Subcutaneous abdominal adipose tissue (tissue), 5 donors: ENCODE measurements at regions not wholly inside any gene's neighbourhood (a gene's known extent, or its start where the extent isn't known, plus 50 kb on each side); places are given as distances from the start of the nearest gene placed in this dataset.

Source experiments
- H3K27ac ChIP-seq: one replicate; pipeline ENCODE4 v1.7.0; 2013; ENCODE audit warnings: low read depth, mild to moderate bottlenecking, inconsistent platforms, low read length, moderate library complexity
- H3K27me3 ChIP-seq, 5 donors: one replicate each; pipeline ENCODE4 v1.7.0; 2013; ENCODE audit warnings: low read length in 5 of 5, inconsistent platforms in 1 of 5; ENCODE audit not compliant: control insufficient read depth in 5 of 5, insufficient read depth in 4 of 5
- H3K36me3 ChIP-seq, 5 donors: one replicate each; pipeline ENCODE4 v1.7.0; 2013; ENCODE audit warnings: low read length in 5 of 5; ENCODE audit not compliant: control insufficient read depth in 5 of 5, insufficient read depth in 5 of 5
- H3K4me1 ChIP-seq, 5 donors: one replicate each; pipeline ENCODE4 v1.7.0; 2013; ENCODE audit warnings: low read length in 5 of 5, mild to moderate bottlenecking in 3 of 5, moderate library complexity in 1 of 5; ENCODE audit not compliant: control insufficient read depth in 5 of 5, insufficient read depth in 5 of 5
- H3K4me3 ChIP-seq, 5 donors: one replicate each; pipeline ENCODE4 v1.7.0; 2013; ENCODE audit warnings: low read length in 5 of 5, low read depth in 1 of 5
- H3K9ac ChIP-seq, 5 donors: one replicate each; pipeline ENCODE4 v1.7.0; 2013; ENCODE audit warnings: low read length in 5 of 5, mild to moderate bottlenecking in 4 of 5, moderate library complexity in 3 of 5
- H3K9me3 ChIP-seq, 5 donors: one replicate each; pipeline ENCODE4 v1.7.0; 2013; ENCODE audit warnings: low read length in 5 of 5; ENCODE audit not compliant: control insufficient read depth in 5 of 5
- donor health status: healthy.
- donor health status: healthy.
- donor health status: healthy.
- donor health status: healthy.
- donor health status: healthy.

DNA sequence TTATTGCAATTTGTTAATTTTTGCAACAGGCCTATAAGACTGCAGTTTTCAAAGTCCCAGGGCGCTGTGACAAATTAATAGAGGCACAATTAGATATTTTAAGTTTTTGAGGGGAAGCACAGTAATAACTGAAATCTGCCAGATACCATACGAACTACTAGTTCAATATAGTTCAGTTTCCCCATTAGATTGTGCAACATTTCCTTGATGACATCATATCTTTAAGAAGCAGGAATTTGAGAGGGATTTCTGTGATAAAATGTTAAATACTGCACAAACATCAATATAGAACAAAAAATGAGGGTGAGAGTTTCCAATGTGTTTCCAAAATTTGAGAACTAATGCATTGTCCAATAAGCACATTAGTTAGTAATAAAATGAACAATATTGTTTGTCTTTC lies 56.7 kb upstream of the GRIN3A start:
- no peaks in the 10 kb centered on the region for H3K27me3 ChIP-seq
- peaks cover 0 to 4% (median 0%) of the 10 kb centered on the region in 5 donors for H3K4me1 ChIP-seq
- H3K4me3 ChIP-seq, result no peak overlapping the region
- H3K36me3 ChIP-seq, result no peaks in the 10 kb centered on the region
- no peak overlapping the region for H3K9ac ChIP-seq
- no peaks in the 10 kb centered on the region for H3K9me3 ChIP-seq
- no peak overlapping the region for H3K27ac ChIP-seq

- Histone ChIP-seq H3K9ac (no peak overlapping the region), H3K9me3 (no peaks in the 10 kb centered on the region), H3K27me3 (no peaks in the 10 kb centered on the region), H3K4me3 (no peak overlapping the region), H3K36me3 (no peaks in the 10 kb centered on the region), H3K27ac (no peak overlapping the region), H3K4me1 (peaks cover 0 to 4% (median 0%) of the 10 kb centered on the region in 5 donors)
Observed at GRCh38 chr9:101792475-101792874, 54.0 kb upstream of the GRIN3A start.

DNA sequence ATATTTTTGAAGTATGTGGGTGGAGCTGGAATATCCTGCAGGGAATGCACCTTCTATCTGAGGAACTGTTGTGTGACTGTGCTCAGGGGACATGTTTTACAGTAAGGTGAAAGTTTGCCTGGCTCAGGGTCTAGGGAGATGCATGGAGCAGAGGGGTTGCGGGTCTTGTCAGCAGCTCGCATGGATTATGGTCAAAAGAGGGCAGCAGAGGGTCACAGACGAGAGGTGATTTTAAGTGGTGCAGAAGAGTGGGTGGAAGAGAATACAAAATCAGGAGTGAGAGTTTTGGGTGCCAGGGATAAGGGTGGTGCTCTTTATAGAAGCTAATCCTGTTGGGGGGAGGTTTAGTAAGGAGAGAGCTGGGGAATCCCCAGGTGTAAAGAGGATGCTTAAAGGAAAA lies 53.5 kb upstream of the GRIN3A start:
- H3K27ac ChIP-seq, result no peak overlapping the region
- peaks cover 0 to 4% (median 0%) of the 10 kb centered on the region in 5 donors for H3K4me1 ChIP-seq
- H3K9ac ChIP-seq, result no peak overlapping the region
- no peaks in the 10 kb centered on the region for H3K9me3 ChIP-seq
- no peaks in the 10 kb centered on the region for H3K27me3 ChIP-seq
- no peak overlapping the region for H3K4me3 ChIP-seq
- no peaks in the 10 kb centered on the region for H3K36me3 ChIP-seq

GRCh38 chr9:101791533-101791932 lies 53.1 kb upstream of the GRIN3A start:
- H3K9ac ChIP-seq, result no peak overlapping the region
- no peak overlapping the region for H3K4me3 ChIP-seq
- peaks cover 0 to 4% (median 0%) of the 10 kb centered on the region in 5 donors for H3K4me1 ChIP-seq
- no peaks in the 10 kb centered on the region for H3K27me3 ChIP-seq
- H3K36me3 ChIP-seq, result no peaks in the 10 kb centered on the region
- H3K9me3 ChIP-seq, result no peaks in the 10 kb centered on the region
- no peak overlapping the region for H3K27ac ChIP-seq
